Erythroblast (primary cell): ENCODE measurements at regions not wholly inside any gene's neighbourhood (a gene's known extent, or its start where the extent isn't known, plus 50 kb on each side); places are given as distances from the start of the nearest gene placed in this dataset.

Experiments used
- GATA1 ChIP-seq: IDR thresholded peaks from 2 replicates; pipeline ENCODE4 v1.6.1; 2011; ENCODE audit warnings: low read depth, mild to moderate bottlenecking, control low read depth, low read length, moderate library complexity
- POLR2A ChIP-seq: IDR thresholded peaks from 2 replicates; pipeline ENCODE4 v1.6.1; 2011; ENCODE audit warnings: mild to moderate bottlenecking, low read length

- no peak for TF ChIP-seq POLR2A
- no peak for TF ChIP-seq GATA1
Measured at GRCh38 chr4:127383666-127384065, 249.1 kb upstream of the INTU start.
